NCI-H524 treated with DMSO at 0.1 percent for 48 hours (cell line): ENCODE measurements at regions not wholly inside any gene's neighbourhood (a gene's known extent, or its start where the extent isn't known, plus 50 kb on each side); places are given as distances from the start of the nearest gene placed in this dataset.

Source experiments
- DNase-seq: peaks from one replicate; lab custom pipeline; 2025; lab: John Stamatoyannopoulos, UW

DNA sequence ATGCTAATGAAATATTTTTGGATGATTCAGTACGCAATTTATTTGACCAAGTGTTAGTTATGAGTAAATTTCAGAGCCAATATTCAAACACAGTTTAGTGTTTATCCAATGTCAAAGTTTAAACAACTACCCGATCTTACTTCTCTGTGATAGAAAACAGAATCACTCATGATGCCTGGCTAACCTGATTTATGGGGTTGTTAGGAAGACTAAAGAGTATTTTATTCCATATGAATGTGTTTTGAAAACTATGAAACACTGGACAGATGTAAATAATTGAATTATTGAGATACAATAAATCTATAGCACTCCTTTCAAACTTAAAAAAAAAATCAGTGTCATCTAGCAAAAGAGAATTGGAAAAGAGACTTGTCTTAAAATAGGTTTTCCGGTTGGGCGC is 1181.8 kb downstream of the EFNB2 start:
- DNase-seq, result no peak

- DNase-seq, result no peak
These were observed 1186.3 kb downstream of the EFNB2 start for GRCh38 chr13:105349082-105349723.

DNA sequence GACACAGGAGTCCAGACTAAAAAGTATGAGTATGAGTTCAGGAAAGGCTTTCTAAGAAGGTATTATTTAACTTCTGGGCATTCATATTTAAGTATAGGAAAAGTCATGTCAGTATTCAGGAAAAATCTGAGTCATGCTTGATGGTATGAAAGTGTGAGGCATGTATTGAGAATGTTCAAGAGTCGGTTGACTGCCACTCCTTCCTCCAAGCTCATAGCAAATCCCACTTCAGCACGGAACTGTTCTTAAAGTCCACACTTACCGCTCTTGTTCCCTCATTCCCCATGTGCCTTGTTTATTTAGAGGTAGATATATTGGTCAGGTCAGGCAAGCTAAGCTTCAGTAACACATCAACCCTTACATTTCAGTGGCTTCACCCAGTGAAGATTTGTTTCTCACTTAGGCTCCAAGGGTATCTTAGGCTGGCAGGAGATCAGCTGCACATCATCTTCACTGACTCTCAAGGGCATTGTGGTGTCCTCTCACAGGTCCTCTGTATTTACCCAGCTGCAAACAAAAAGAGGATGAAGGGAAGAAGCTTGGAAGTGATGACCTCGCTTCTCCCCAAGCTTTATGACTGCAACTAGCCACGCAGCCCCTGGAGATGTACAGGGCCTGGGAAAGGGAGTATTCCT is 1189.2 kb downstream of the EFNB2 start:
- DNase-seq, result no peak

DNA sequence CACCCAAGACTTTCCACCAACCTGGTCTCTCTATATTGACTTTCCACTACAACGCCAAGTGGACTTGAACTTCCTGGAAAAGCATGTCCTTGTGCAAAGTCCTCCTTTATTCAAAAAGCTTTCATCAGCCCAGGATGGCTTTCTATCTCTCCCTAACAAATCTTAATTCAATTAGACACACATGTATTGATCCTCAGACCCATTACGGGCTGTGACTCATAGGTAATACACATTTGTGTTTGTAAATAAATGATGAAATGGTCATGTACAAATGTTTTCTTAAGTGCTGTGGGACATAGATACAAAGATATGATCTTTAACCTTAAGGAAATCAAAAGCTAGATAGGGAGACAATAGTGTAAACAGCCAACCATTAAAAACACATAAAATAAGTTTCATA is 1189.7 kb downstream of the EFNB2 start:
- DNase-seq, result no peak

GRCh38 chr13:105345131-105345530 is 1190.3 kb downstream of the EFNB2 start:
- DNase-seq, result no peak

DNA sequence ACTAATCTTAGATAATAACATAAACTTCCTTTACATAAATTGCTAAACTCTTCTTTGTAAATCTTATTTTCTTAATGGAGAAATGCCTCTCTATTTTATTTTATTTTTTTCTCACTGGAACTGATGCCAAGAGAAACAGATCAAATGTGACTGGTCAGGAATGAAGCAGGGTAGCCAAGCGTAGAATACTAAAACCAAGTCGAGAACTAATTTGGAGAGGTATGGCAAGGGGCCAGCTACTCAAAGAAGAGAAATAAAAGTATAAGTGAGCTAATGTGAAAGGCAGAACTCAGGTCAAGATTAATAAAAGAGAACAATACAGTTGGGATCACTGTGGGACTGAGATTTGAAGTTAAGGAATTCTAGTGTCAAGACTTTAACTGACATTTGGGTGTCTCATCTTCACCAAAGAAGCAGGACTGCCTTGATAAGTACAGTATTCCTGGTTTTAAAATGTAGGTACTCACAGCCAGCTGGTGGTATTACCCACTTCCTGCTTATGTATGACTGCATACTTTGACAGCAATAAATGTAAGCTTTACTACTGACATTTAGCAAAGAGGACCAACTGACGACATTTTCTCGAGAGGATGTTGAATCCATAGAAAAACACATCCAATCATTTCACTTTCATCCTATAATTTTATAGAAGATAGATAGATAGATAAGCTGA is 1192.2 kb downstream of the EFNB2 start:
- DNase-seq, result no peak

GRCh38 chr13:105342281-105342820 is 1193.1 kb downstream of the EFNB2 start:
- no peak for DNase-seq

GRCh38 chr13:105341758-105342157 is 1193.7 kb downstream of the EFNB2 start:
- peak; percentile 59 for DNase-seq

DNA sequence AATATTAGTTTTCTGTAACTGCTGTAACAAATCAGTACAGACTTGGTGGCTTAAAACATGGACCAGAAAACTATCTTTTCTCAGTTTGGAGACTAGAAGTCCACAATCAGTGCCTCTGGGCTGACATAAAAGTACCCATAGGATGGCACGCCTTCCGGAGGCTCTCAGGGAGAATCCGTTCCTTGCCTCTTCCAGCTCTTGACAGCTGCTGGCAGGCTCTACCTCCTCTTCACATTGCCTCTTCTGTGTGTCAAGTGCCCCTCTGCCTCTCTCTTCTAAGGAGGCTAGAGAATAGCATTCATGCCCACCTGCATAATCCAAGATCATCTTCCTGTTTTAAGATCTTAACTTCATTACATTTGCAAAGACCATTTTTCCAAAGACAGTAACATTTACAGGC is 1194.2 kb downstream of the EFNB2 start:
- peak; percentile 82 for DNase-seq

DNA sequence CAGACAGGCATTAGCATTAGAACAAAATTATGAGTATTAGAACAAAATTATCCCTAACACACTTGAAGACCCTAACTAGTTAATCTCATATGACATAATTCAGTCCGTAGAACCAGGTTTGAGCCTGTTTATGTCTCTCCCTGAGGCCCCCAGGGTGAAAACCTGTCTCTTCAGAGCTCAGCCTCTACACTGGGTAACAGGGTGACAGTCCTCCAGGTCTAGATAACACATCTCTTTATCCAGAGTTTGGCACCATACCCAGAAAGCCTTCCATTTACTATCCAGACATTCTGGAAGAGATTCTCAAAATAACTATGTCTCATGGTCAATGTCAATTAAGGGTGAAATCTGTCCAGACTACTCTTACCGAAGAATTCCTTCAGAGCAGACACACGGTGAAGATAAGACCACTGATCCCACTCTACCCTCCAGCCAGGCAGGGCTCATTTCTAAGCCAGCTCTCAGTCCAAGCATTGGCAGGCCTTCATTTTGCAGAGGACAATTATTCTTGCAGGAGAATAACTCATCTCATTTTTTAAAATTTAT is 1195.3 kb downstream of the EFNB2 start:
- DNase-seq, result no peak

- no peak for DNase-seq
These were observed 1196.7 kb downstream of the EFNB2 start for GRCh38 chr13:105338773-105339172.

DNA sequence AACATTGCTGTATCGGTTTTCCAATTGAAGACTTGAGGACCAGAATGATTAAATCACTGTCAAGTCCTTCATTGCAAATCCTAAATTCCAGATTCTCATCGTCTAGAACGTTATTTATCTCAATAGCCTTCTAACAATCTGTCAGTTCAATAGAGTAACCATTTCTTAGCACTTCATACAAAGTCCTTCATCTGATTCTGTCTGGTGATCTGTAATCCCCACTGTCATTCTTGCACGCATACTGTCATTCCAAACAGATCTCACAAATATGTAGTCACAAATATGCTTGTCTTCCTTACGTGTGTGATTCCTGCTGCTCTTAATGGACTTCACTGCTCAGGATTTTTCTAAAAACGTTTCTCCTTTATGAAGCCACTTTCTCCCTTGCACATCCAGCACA is 1197.5 kb downstream of the EFNB2 start:
- DNase-seq, result no peak

GRCh38 chr13:105336706-105337576 is 1198.5 kb downstream of the EFNB2 start:
- no peak for DNase-seq

- no peak for DNase-seq
These were observed 1201.3 kb downstream of the EFNB2 start for GRCh38 chr13:105334211-105334610.

GRCh38 chr13:105333416-105333815 is 1202.0 kb downstream of the EFNB2 start:
- DNase-seq, result no peak

DNA sequence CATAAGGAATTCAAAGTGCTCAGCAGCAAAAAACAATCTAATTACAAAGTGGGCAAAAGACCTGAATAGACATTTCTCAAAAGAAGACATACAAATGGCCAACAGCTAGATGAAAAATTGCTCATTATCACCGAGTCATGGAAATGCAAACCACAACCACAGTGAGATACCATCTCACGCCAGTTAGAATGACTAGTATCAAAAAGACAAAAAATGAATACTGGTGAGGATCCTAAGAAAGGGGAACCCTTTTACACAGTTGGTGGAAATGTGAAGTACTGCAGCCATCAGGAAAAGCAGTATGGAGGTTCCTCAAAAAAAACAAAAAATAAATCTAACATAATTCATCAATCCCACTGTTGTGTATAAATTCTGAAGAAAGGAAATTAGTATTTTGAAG is 1206.1 kb downstream of the EFNB2 start:
- no peak for DNase-seq

GRCh38 chr13:105328212-105328611 is 1207.2 kb downstream of the EFNB2 start:
- no peak for DNase-seq

- DNase-seq, result no peak
These were observed 1207.8 kb downstream of the EFNB2 start for GRCh38 chr13:105327581-105328126.

DNA sequence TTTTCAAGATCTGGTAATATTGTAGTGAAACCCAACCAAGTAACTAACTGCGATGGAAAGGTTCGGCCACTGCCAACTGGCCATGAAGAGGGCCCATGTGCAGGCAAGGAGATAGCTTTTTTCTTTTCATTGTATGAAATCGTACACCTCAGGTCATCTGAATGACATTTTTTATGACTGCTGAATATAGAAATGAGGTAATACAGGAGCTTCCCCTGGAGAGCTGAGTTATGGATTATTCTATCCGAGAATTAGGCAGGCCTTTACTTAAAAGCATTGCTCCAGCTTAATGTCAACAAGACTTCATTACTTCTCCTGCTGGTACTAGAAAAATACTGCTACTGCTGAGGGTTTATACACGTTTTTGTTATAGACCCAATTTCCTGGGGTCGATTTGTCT is 1215.6 kb downstream of the EFNB2 start:
- no peak for DNase-seq

DNA sequence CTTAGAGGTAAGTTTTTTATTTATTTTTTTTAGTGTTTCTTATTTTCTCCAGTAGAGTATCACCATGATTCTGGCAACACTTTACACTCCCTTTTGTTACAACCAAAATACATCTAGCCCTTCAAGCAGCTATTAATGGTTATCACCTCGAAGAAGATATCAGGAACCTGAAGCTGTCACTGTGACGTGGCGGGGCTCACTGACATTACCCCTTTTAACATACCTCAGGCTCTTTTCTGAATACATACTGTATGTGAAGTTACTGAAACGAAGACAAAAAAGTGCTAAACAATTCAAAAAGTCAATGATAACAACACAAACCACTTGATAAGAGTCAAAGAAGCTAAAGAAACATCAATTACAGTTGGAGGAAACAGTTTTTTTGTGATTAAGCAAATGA is 1218.7 kb downstream of the EFNB2 start:
- no peak for DNase-seq

DNA sequence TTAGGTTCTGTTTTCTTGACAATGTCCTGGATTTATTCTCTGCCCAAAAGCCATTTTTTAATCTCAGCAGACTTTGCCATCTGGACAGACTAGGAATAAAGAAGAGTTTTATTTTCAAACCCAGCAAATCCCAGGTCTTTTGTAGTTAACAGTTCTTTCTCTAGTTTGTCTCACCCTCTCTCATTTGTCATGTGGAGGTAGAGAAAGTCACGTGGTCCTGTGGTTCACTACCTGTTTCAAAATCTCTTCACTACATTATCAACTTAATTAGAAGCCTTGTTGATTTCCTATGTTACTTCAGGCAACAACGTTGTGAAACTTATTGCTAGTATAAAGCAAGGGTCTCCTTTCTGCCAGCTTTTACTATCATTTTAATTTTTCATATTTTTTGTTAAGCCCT is 1222.6 kb downstream of the EFNB2 start:
- DNase-seq, result no peak

- no peak for DNase-seq
These were observed 1224.4 kb downstream of the EFNB2 start for GRCh38 chr13:105311094-105311493.
